Hematopoietic multipotent progenitor cell treated with erythropoietin and hydrocortisone succinate and interleukin-3 and kit ligand, for 4 days (in vitro differentiated cells): ENCODE measurements at regions not wholly inside any gene's neighbourhood (a gene's known extent, or its start where the extent isn't known, plus 50 kb on each side); places are given as distances from the start of the nearest gene placed in this dataset.

Experiments used
- DNase-seq: peaks from one replicate; pipeline ENCODE4 v3.0.0-alpha.2; 2015

DNA sequence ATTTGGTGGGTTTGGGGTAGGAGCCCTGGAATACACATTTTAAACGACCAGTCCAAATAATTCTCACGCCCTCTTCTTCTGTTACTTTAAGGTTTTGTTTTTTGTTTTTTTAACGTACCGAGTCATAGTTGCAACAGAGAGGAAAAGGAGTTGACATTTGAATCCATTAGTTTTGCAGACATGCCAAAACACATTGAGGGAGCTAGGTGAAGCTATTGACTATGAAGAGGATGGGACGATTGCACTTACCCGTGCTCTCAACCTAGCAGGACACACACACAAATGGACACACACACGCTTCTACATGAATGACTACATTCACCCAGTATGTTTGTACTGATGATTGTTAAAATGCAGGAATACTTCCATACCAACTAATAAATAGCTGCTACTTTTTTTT is 54.3 kb upstream of the CIT start:
- no peak for DNase-seq

GRCh38 chr12:119932921-119933320 is 55.8 kb upstream of the CIT start:
- DNase-seq, result no peak

GRCh38 chr12:119934780-119935179 is 54.3 kb upstream of the BICDL1 start:
- DNase-seq, result peak; percentile 18

- no peak for DNase-seq
Measured at GRCh38 chr12:119936705-119937311, 52.2 kb upstream of the BICDL1 start.

DNA sequence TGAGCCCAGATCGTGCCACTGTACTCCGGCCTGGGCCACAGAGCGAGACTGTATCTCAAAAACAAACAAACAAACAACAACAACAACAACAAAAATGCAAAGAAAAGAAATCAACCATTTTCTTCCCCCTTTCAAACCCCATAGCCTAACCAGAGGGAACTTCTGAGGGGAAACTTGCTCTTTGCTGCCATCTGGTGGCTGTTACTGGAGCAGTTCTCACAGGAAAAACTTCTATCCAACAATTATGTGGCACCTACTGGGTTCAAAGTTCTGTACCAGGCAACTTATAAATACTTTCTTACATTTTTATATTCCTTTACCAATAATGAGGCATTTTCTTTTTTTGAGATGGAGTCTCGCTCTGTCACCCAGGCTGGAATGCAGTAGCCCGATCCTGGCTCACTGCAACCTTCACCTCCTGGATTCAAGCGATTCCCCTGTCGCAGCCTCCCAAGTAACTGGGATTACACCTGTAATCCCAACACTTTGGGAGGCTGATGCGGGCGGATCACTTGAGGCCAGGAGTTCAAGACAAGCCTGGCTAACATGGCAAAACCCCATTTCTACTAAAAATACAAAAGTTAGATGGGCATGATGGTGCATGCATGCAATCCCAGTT is 50.9 kb upstream of the BICDL1 start:
- peak; percentile 78 for DNase-seq
